OCI-LY1 (cell line): ENCODE measurements at regions not wholly inside any gene's neighbourhood (a gene's known extent, or its start where the extent isn't known, plus 50 kb on each side); places are given as distances from the start of the nearest gene placed in this dataset.

Source experiments
- H2AFZ ChIP-seq: fragments of 200-600 bp; sonication (generic), shearing (Covaris generic); 2 replicates; pipeline ENCODE4 v1.6.0; 2014; ENCODE audit warnings: antibody characterized with exemption, mild to moderate bottlenecking, low read length
- H3F3A ChIP-seq: fragments of 200-600 bp; sonication (generic), shearing (Covaris generic); 2 replicates; pipeline ENCODE4 v1.6.0; 2014; ENCODE audit warnings: mild to moderate bottlenecking, antibody characterized with exemption, low read length, moderate library complexity; ENCODE audit not compliant: insufficient read depth
- H3K27ac ChIP-seq: fragments of 200-600 bp; sonication (generic); 2 replicates; pipeline ENCODE4 v1.5.1; 2014; ENCODE audit warnings: low read length, mixed run types, mild to moderate bottlenecking, low read depth; ENCODE audit not compliant: poor library complexity, severe bottlenecking
- H3K27me3 ChIP-seq: fragments of 200-600 bp; sonication (generic); 2 replicates; pipeline ENCODE4 v1.6.0; 2014; ENCODE audit warnings: antibody characterized with exemption, mild to moderate bottlenecking, low read length, moderate library complexity; ENCODE audit not compliant: insufficient read depth
- H3K36me3 ChIP-seq: fragments of 200-600 bp; sonication (generic); 2 replicates; pipeline ENCODE4 v1.6.1; 2014; ENCODE audit warnings: mild to moderate bottlenecking, antibody characterized with exemption, low read length, moderate library complexity, mixed read lengths; ENCODE audit not compliant: insufficient read depth
- H3K4me1 ChIP-seq: fragments of 200-600 bp; sonication (generic); 2 replicates; pipeline ENCODE4 v1.5.1; 2014; ENCODE audit warnings: mild to moderate bottlenecking, low read length, moderate library complexity; ENCODE audit not compliant: insufficient read depth, severe bottlenecking
- H3K4me2 ChIP-seq: fragments of 200-600 bp; sonication (generic), shearing (Covaris generic); 2 replicates; pipeline ENCODE4 v1.6.1; 2014; ENCODE audit warnings: low read length
- H3K4me3 ChIP-seq: fragments of 200-600 bp; sonication (generic); 2 replicates; pipeline ENCODE4 v1.5.1; 2014; ENCODE audit warnings: low read length, low read depth, mild to moderate bottlenecking, mixed read lengths; ENCODE audit not compliant: poor library complexity, severe bottlenecking
- H3K79me2 ChIP-seq: fragments of 200-600 bp; shearing (Covaris generic); 2 replicates; pipeline ENCODE4 v1.6.1; 2016; ENCODE audit warnings: mixed run types, low read length, mixed read lengths; ENCODE audit not compliant: insufficient read depth
- H3K9ac ChIP-seq: fragments of 200-600 bp; sonication (generic), shearing (Covaris generic); 2 replicates; pipeline ENCODE4 v1.6.1; 2014; ENCODE audit warnings: mild to moderate bottlenecking, low read length, mixed read lengths
- H3K9me2 ChIP-seq: fragments of 200-600 bp; sonication (generic), shearing (Covaris generic); 2 replicates; pipeline ENCODE4 v1.6.1; 2014; ENCODE audit warnings: low read depth, mild to moderate bottlenecking, low read length, mixed read lengths
- H3K9me3 ChIP-seq: fragments of 200-600 bp; shearing (Covaris generic); 2 replicates; pipeline ENCODE4 v1.6.1; 2014; ENCODE audit warnings: low read length, mixed read lengths
- H4K20me1 ChIP-seq: fragments of 200-600 bp; sonication (generic), shearing (Covaris generic); 2 replicates; pipeline ENCODE4 v1.6.0; 2016; ENCODE audit warnings: mild to moderate bottlenecking, low read length; ENCODE audit not compliant: insufficient read depth
- EZH2 ChIP-seq: fragments of 200-600 bp; sonication (generic), shearing (Covaris generic); IDR thresholded peaks from 2 replicates; pipeline ENCODE4 v1.8.0; 2017; ENCODE audit warnings: borderline replicate concordance, mixed run types, mild to moderate bottlenecking, antibody characterized with exemption, low read length, moderate library complexity, mixed read lengths
- TF ChIP-seq, protein P1 (sequence below): fragments of 200-600 bp; sonication (generic), shearing (Covaris generic); IDR thresholded peaks from 2 replicates; pipeline ENCODE4 v1.5.1; 2017; ENCODE audit warnings: mild to moderate bottlenecking, antibody characterized with exemption, low read length, moderate library complexity, mixed read lengths

DNA sequence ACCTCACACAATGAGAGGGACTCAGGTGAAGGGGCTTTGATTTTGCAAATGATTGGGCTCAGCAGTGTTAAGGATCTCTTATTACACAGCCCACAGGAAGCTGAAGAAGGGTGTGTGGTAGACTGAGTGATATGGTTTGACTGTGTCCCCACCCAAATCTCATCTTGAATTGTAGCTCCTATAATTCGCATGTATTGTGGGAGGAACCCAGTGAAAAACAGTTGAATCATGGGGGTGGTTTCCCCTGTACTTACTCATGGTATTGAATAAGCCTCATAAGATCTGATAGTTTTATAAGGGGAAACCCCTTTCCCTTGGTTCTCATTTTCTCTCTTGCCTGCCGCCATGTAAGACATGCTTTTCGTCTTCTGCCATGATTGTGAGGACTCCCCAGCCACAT lies 132.5 kb upstream of the FBXL7 start:
- no peak overlapping the region for H3K4me2 ChIP-seq
- H3K4me3 ChIP-seq, result no peak overlapping the region
- no peak overlapping the region for H2AFZ ChIP-seq

DNA sequence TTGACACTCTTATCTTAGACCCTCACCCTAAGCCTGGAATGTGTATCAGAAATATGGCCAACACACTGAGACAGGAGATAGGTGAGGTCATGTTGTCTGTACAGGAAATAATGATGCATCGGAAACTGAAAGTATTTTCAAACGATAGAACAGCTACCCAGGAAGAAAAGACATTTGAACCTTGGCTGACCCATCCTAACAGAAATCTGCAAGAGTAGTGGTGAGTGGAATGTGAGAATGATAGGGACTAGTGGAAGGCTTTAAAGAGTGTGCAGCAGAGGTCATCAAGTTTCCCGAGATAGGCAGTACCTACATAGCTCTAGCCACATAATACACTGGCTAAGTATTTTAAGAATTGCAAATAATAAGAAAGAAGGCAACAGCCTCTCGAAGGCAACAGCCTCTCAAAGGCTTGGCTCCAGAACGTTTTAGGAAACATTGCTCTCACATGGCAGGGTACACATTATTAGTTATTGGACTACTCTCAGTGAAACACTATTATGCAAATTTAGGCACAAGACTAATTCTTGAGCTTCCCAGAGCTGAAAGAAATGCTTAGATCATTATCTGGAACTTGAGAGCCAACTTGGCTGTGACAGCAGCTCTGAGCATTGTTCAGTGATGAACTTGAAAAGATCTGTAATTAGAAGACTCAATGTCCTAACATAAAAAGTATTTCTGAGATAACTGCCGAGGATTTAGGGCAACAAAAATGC lies 133.1 kb upstream of the FBXL7 start:
- Histone ChIP-seq H2AFZ (no peak overlapping the region), H3K79me2 (no peaks in the 10 kb centered on the region), H3K4me2 (no peak overlapping the region), H3K27ac (no peak overlapping the region), H3K4me3 (no peak overlapping the region), H3K9ac (no peak overlapping the region), H3K4me1 (no peaks in the 10 kb centered on the region), H3K27me3 (no peaks in the 10 kb centered on the region), H3F3A (no peaks in the 10 kb centered on the region), H3K9me3 (no peaks in the 10 kb centered on the region), H4K20me1 (no peaks in the 10 kb centered on the region), H3K36me3 (no peaks in the 10 kb centered on the region), H3K9me2 (no peaks in the 10 kb centered on the region)
- TF ChIP-seq, protein P1, sequence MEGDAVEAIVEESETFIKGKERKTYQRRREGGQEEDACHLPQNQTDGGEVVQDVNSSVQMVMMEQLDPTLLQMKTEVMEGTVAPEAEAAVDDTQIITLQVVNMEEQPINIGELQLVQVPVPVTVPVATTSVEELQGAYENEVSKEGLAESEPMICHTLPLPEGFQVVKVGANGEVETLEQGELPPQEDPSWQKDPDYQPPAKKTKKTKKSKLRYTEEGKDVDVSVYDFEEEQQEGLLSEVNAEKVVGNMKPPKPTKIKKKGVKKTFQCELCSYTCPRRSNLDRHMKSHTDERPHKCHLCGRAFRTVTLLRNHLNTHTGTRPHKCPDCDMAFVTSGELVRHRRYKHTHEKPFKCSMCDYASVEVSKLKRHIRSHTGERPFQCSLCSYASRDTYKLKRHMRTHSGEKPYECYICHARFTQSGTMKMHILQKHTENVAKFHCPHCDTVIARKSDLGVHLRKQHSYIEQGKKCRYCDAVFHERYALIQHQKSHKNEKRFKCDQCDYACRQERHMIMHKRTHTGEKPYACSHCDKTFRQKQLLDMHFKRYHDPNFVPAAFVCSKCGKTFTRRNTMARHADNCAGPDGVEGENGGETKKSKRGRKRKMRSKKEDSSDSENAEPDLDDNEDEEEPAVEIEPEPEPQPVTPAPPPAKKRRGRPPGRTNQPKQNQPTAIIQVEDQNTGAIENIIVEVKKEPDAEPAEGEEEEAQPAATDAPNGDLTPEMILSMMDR, result no peak

More for the DNA sequence above, 132.5 kb upstream of the FBXL7 start:
- Histone ChIP-seq H4K20me1 (no peaks in the 10 kb centered on the region), H3K9me3 (no peaks in the 10 kb centered on the region), H3K9ac (no peak overlapping the region), H3K9me2 (no peaks in the 10 kb centered on the region), H3F3A (no peaks in the 10 kb centered on the region), H3K79me2 (no peaks in the 10 kb centered on the region), H3K27me3 (no peaks in the 10 kb centered on the region), H3K36me3 (no peaks in the 10 kb centered on the region), H3K27ac (no peak overlapping the region), H3K4me1 (no peaks in the 10 kb centered on the region)
- TF ChIP-seq, protein P1, result no peak
- TF ChIP-seq EZH2, result no peak

DNA sequence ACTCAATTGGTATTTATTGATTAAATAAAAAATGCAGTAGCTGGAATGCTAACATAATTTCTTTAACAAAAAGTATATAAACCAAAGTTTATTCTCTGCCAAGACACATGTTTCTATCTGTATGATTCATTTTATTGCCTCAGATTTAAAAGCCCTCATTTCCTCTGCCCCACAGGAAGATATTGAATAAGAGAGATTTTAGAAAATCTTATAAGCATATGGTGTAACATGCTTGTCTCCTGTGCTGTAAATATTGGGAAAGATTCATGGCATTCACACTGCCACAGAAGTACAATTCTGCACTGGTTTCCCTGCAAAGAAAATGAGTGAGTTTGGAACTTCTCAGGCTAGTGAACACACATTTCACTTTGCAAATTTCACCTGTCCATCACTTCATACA lies 134.9 kb upstream of the FBXL7 start:
- Histone ChIP-seq H3K27ac (no peak overlapping the region), H3K9ac (no peak overlapping the region), H3K79me2 (no peaks in the 10 kb centered on the region), H2AFZ (no peak overlapping the region), H3F3A (no peaks in the 10 kb centered on the region), H3K27me3 (no peaks in the 10 kb centered on the region), H4K20me1 (no peaks in the 10 kb centered on the region), H3K36me3 (no peaks in the 10 kb centered on the region), H3K4me2 (no peak overlapping the region), H3K4me1 (no peaks in the 10 kb centered on the region), H3K9me2 (no peaks in the 10 kb centered on the region), H3K9me3 (no peaks in the 10 kb centered on the region), H3K4me3 (no peak overlapping the region)
- TF ChIP-seq EZH2, result no peak
- TF ChIP-seq, protein P1, result no peak
